ENCODE measurements at regions not wholly inside any gene's neighbourhood (a gene's known extent, or its start where the extent isn't known, plus 50 kb on each side); places are given as distances from the start of the nearest gene placed in this dataset.

GRCh38 chr15:66954601-66955000 is 110.8 kb upstream of the SMAD3 start:
- TF ChIP-seq CTCF (IDR thresholded peaks at IDR 0.05 in 2 of 3, conservative IDR thresholded peaks at IDR 0.05 in 1 of 3; ENCODE audit: control insufficient read depth in 2 of 3, extremely low read depth in 1 of 3, insufficient read depth in 1 of 3, low read depth in 3 of 3, low read length in 3 of 3): no peak
- no peak for TF ChIP-seq NFIC (IDR thresholded peaks at IDR 0.05; ENCODE audit: low read depth, low read length)
- TF ChIP-seq ETV6 (conservative IDR thresholded peaks at IDR 0.05 in 1 of 2, IDR thresholded peaks at IDR 0.05 in 1 of 2; ENCODE audit: borderline replicate concordance in 1 of 2, low read depth in 1 of 2): no peak
- no peak for TF ChIP-seq MAX (IDR thresholded peaks at IDR 0.05; ENCODE audit: low read depth, low read length)
- no peak for TF ChIP-seq CHD2 (IDR thresholded peaks at IDR 0.05; ENCODE audit: borderline replicate concordance, low read depth, low read length)
- no peak for TF ChIP-seq ZNF24 (IDR thresholded peaks at IDR 0.05)
- TF ChIP-seq BMI1 (IDR thresholded peaks at IDR 0.05; ENCODE audit: borderline replicate concordance): no peak
- no peak for TF ChIP-seq SREBF2 (IDR thresholded peaks at IDR 0.05; ENCODE audit: low read length)
- no peak for TF ChIP-seq SMC3 (IDR thresholded peaks at IDR 0.05; ENCODE audit: borderline replicate concordance, low read length)
